PC-9 (cell line): ENCODE measurements at regions not wholly inside any gene's neighbourhood (a gene's known extent, or its start where the extent isn't known, plus 50 kb on each side); places are given as distances from the start of the nearest gene placed in this dataset.

Experiments
- BruUV-seq: library from RNA; stranded (reverse); fragments of 400-500 nt; replicated peaks from 2 replicates; lab custom pipeline; 2021; lab: Mats Ljungman, UMichigan
- CTCF ChIA-PET: fragments of 300-600 bp; sonication (Branson Sonifier 250); formaldehyde crosslinking; loops from one replicate; lab custom pipeline; 2022; ENCODE audit warnings: antibody characterized with exemption; lab: Charles Lee
- POLR2A ChIA-PET: fragments of 300-600 bp; sonication (Branson Sonifier 250); formaldehyde crosslinking; loops from one replicate; lab custom pipeline; 2022; ENCODE audit warnings: antibody characterized with exemption; ENCODE audit not compliant: unreplicated experiment; lab: Charles Lee
- DNase-seq, 2 experiments: peaks; one replicate each; pipeline versions ENCODE4 v3.0.0 to v3.0.0-alpha.2; 2015 to 2022; ENCODE audit warnings: mixed read lengths in 1 of 2
- H2AFZ ChIP-seq: fragments of 200-600 bp; sonication (generic); 2 replicates; pipeline ENCODE4 v1.8.1; 2017; ENCODE audit warnings: antibody characterized with exemption
- H3F3A ChIP-seq: fragments of 200-600 bp; sonication (generic); 2 replicates; pipeline ENCODE4 v1.8.1; 2017; ENCODE audit warnings: antibody characterized with exemption, mild to moderate bottlenecking, low read depth; ENCODE audit not compliant: insufficient read depth
- H3K27ac ChIP-seq: fragments of 200-600 bp; sonication (generic); 2 replicates; pipeline ENCODE4 v1.6.1; 2016; ENCODE audit warnings: mixed run types
- H3K27me3 ChIP-seq: fragments of 200-600 bp; sonication (generic); 2 replicates; pipeline ENCODE4 v1.6.1; 2016; ENCODE audit warnings: low read depth, mixed run types; ENCODE audit not compliant: insufficient read depth
- H3K36me3 ChIP-seq: fragments of 200-600 bp; sonication (generic); 2 replicates; pipeline ENCODE4 v1.6.1; 2016; ENCODE audit warnings: low read depth, mixed run types
- H3K4me1 ChIP-seq: fragments of 200-600 bp; sonication (generic); replicated peaks from 2 replicates; pipeline ENCODE4 v1.6.1; 2016; ENCODE audit warnings: mixed run types; ENCODE audit not compliant: insufficient read depth
- H3K4me2 ChIP-seq: fragments of 200-600 bp; sonication (generic); 2 replicates; pipeline ENCODE4 v1.6.1; 2017; ENCODE audit warnings: mixed run types
- H3K4me3 ChIP-seq: fragments of 200-600 bp; sonication (generic); 2 replicates; pipeline ENCODE4 v1.6.1; 2016; ENCODE audit warnings: mixed run types
- H3K79me2 ChIP-seq: fragments of 200-600 bp; sonication (generic); 2 replicates; pipeline ENCODE4 v1.6.1; 2017; ENCODE audit warnings: low read depth, mixed run types
- H3K9me2 ChIP-seq: fragments of 200-600 bp; sonication (generic); 2 replicates; pipeline ENCODE4 v1.8.1; 2017; ENCODE audit warnings: mild to moderate bottlenecking; ENCODE audit not compliant: insufficient read depth
- H3K9me3 ChIP-seq: fragments of 200-600 bp; sonication (generic); 2 replicates; pipeline ENCODE4 v1.8.1; 2016; ENCODE audit warnings: low read depth; ENCODE audit not compliant: insufficient read depth
- H4K20me1 ChIP-seq: fragments of 200-600 bp; sonication (generic); 2 replicates; pipeline ENCODE4 v1.8.1; 2017; ENCODE audit not compliant: insufficient read depth
- EZH2 ChIP-seq: fragments of 200-600 bp; sonication (generic); IDR thresholded peaks from 2 replicates; pipeline ENCODE4 v1.8.0; 2017; ENCODE audit warnings: antibody characterized with exemption, low read depth
- intact Hi-C: fragments of 100-400 bp; cut with micrococcal nuclease; formaldehyde crosslinking; loops from one replicate; pipeline ENCODE4 v1.10.0; 2022; ENCODE audit not compliant: unreplicated experiment
- TF ChIP-seq, protein P1 (sequence below): fragments of 200-600 bp; sonication (generic); conservative IDR thresholded peaks from 2 replicates; pipeline ENCODE4 v1.6.1; 2017; ENCODE audit warnings: mixed run types, antibody characterized with exemption, mild to moderate bottlenecking, moderate library complexity

DNA sequence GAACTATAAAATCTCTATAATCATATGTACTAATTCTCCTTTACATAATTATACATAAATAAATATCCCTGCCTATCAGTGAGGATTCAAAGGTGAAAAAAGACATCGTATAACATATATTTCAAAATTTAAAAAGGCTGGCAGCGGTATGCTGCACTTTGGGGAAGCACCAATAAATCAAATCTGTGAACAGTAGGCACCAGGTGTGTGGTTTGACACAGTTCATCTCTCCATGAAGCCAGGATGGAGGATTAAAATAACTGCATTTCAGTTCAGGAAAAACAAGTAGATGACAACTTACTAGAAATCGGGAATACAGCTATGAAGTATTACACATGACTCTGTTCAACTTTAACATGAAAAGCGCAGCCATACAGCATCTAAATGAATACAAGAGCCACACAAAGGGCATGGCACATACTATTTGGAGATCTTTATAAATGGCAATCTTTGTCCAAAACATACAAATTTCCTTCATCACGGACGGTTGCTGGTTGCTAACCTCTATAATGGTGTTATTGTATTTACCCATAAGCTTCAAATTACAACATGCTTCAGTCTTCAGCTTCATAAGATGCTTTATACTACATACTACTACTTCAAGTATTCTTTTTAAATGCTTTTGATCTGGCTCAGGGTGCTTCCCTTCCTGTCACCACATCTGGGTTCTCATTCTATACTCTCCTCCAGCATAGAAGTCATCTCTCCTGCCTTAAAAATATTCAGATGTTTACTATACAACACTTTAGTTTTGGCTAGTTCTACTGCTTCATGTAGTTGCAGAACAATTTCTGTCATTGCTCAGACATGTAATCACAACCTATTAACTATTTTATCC lies 128.7 kb downstream of the KLF12 start:
- ChIA-PET POLR2A (no interaction called here), CTCF (no interaction called here)
- Histone ChIP-seq H3K4me2 (no peak overlapping the region), H3K36me3 (no peaks in the 10 kb centered on the region), H4K20me1 (no peaks in the 10 kb centered on the region), H3K27me3 (no peaks in the 10 kb centered on the region), H3K4me3 (no peak overlapping the region), H3K79me2 (no peaks in the 10 kb centered on the region), H2AFZ (no peak overlapping the region), H3K4me1 (no peaks in the 10 kb centered on the region), H3K9me2 (no peaks in the 10 kb centered on the region; the same call in 1 of the 2 replicates), H3F3A (no peaks in the 10 kb centered on the region), H3K9me3 (no peaks in the 10 kb centered on the region), H3K27ac (no peak overlapping the region)
- intact Hi-C loops: no loop called here
- DNase-seq: no peak
- TF ChIP-seq, protein P1, sequence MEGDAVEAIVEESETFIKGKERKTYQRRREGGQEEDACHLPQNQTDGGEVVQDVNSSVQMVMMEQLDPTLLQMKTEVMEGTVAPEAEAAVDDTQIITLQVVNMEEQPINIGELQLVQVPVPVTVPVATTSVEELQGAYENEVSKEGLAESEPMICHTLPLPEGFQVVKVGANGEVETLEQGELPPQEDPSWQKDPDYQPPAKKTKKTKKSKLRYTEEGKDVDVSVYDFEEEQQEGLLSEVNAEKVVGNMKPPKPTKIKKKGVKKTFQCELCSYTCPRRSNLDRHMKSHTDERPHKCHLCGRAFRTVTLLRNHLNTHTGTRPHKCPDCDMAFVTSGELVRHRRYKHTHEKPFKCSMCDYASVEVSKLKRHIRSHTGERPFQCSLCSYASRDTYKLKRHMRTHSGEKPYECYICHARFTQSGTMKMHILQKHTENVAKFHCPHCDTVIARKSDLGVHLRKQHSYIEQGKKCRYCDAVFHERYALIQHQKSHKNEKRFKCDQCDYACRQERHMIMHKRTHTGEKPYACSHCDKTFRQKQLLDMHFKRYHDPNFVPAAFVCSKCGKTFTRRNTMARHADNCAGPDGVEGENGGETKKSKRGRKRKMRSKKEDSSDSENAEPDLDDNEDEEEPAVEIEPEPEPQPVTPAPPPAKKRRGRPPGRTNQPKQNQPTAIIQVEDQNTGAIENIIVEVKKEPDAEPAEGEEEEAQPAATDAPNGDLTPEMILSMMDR: no peak
- TF ChIP-seq EZH2: no peak
- no TSS peak for BruUV-seq

DNA sequence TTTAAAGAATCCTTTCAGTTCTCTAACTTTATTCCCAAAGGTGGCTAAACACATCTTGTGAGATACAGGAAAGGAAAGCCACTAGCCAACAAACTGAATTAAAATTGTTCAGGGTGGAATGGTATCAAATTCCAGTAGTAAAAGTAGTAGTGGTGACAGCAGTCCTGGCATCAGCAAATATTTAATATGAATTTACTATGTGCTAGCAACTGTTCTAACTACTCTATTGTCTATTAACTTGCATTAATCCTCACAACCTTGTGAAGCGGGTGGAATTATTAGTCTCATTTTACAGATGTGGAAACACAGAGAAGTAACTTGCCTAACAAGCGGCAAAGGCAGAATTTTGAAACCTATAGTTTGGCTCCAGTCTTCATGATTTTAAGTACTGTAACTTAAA lies 130.1 kb downstream of the KLF12 start:
- no peaks in the 10 kb centered on the region for H3K9me3 ChIP-seq
- TF ChIP-seq, protein P1: no peak
- TF ChIP-seq EZH2: no peak
- no TSS peak for BruUV-seq
- H3K9me2 ChIP-seq: no peaks in the 10 kb centered on the region; the same call in 1 of the 2 replicates
- POLR2A ChIA-PET: no interaction called here
- no peak overlapping the region for H2AFZ ChIP-seq
- H3F3A ChIP-seq: no peaks in the 10 kb centered on the region
- CTCF ChIA-PET: no interaction called here
- no peak overlapping the region for H3K4me3 ChIP-seq
- H3K4me2 ChIP-seq: no peak overlapping the region
- H3K36me3 ChIP-seq: no peaks in the 10 kb centered on the region
- DNase-seq: no peak
- no peak overlapping the region for H3K27ac ChIP-seq
- H3K4me1 ChIP-seq: no peaks in the 10 kb centered on the region
- intact Hi-C loops: no loop called here
- H3K27me3 ChIP-seq: no peaks in the 10 kb centered on the region
- H4K20me1 ChIP-seq: no peaks in the 10 kb centered on the region
- no peaks in the 10 kb centered on the region for H3K79me2 ChIP-seq

DNA sequence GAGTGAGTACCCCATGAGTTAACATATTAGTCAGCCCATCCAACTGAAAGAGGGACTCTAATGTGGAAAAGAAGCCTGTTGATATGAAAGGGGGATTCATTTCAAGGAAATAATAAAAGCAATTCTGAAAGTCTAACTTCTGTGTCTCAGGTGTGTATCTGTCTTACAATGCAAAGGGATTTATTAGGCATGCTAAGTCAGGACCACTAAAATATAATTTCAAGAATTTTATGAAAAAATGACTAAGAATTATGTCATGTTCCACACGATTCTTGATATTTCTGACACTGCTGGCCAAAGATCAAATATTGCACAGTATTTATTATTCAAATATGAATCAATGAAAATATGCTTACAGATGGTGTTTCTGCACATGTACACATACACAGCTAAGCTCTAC lies 130.8 kb downstream of the KLF12 start:
- Histone ChIP-seq H2AFZ (no peak overlapping the region), H3K27ac (no peak overlapping the region), H4K20me1 (no peaks in the 10 kb centered on the region), H3K4me3 (no peak overlapping the region), H3K4me1 (no peaks in the 10 kb centered on the region), H3K79me2 (no peaks in the 10 kb centered on the region), H3K27me3 (no peaks in the 10 kb centered on the region), H3K36me3 (no peaks in the 10 kb centered on the region), H3K9me3 (no peaks in the 10 kb centered on the region), H3K9me2 (no peaks in the 10 kb centered on the region), H3K4me2 (no peak overlapping the region), H3F3A (no peaks in the 10 kb centered on the region)
- DNase-seq: no peak
- CTCF ChIA-PET: no interaction called here
- intact Hi-C loops: no loop called here
- BruUV-seq: no TSS peak
- POLR2A ChIA-PET: no interaction called here
- TF ChIP-seq, protein P1: no peak
- TF ChIP-seq EZH2: no peak
